Tibial nerve (tissue), 4 donors: ENCODE measurements at regions not wholly inside any gene's neighbourhood (a gene's known extent, or its start where the extent isn't known, plus 50 kb on each side); places are given as distances from the start of the nearest gene placed in this dataset.

Source experiments
- EP300 ChIP-seq, 2 donors: sonication (generic); formaldehyde crosslinking; IDR thresholded peaks; one replicate each; pipeline ENCODE4 v1.6.1; 2017; ENCODE audit warnings: antibody characterized with exemption in 2 of 2, mild to moderate bottlenecking in 1 of 2
- POLR2A ChIP-seq, 2 donors: fragments of 450-650 bp; IDR thresholded peaks; one replicate each; pipeline ENCODE4 v1.6.1; 2017; ENCODE audit warnings: antibody characterized with exemption in 2 of 2, mild to moderate bottlenecking in 2 of 2, moderate library complexity in 2 of 2
- TF ChIP-seq, protein P1 (sequence below), 5 experiments: fragments of 200-600 bp in 3 of 5; fragments of 450-650 bp in 2 of 5; sonication (generic) in 3 of 5; IDR thresholded peaks; one replicate each; pipeline ENCODE4 v1.5.1; 2016 to 2019; ENCODE audit warnings: antibody characterized with exemption in 5 of 5, mild to moderate bottlenecking in 3 of 5, moderate library complexity in 2 of 5

DNA sequence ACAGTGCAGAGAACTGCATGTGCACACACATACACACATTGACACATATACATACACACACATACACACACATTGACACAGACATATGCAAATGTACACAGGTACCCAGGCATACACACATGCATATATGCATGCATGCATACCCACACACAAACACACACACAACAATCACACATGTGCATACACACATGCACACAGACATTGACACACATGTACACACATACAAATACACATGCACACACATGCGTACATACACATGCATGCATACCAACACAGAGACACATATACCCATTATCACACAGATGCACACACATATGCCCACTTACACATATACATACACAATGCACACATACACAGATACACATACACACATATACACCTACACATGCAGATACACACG lies 299.6 kb upstream of the ADCY2 start:
- TF ChIP-seq, protein P1, sequence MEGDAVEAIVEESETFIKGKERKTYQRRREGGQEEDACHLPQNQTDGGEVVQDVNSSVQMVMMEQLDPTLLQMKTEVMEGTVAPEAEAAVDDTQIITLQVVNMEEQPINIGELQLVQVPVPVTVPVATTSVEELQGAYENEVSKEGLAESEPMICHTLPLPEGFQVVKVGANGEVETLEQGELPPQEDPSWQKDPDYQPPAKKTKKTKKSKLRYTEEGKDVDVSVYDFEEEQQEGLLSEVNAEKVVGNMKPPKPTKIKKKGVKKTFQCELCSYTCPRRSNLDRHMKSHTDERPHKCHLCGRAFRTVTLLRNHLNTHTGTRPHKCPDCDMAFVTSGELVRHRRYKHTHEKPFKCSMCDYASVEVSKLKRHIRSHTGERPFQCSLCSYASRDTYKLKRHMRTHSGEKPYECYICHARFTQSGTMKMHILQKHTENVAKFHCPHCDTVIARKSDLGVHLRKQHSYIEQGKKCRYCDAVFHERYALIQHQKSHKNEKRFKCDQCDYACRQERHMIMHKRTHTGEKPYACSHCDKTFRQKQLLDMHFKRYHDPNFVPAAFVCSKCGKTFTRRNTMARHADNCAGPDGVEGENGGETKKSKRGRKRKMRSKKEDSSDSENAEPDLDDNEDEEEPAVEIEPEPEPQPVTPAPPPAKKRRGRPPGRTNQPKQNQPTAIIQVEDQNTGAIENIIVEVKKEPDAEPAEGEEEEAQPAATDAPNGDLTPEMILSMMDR (IDR thresholded peaks at IDR 0.05): no peak
- no peak for TF ChIP-seq POLR2A (IDR thresholded peaks at IDR 0.05)
- no peak for TF ChIP-seq EP300 (IDR thresholded peaks at IDR 0.05)
